Gastrocnemius medialis (tissue), 4 donors: ENCODE measurements at regions not wholly inside any gene's neighbourhood (a gene's known extent, or its start where the extent isn't known, plus 50 kb on each side); places are given as distances from the start of the nearest gene placed in this dataset.

Source experiments
- ATAC-seq, 2 donors: fragments of 150-250 bp; one replicate each; pipeline ENCODE4 v1.9.1; 2016
- DNase-seq, 2 donors: peaks; one replicate each; pipeline ENCODE4 v3.0.0-alpha.2; 2019
- H3K27ac ChIP-seq, 4 donors: fragments of 200-600 bp; sonication (generic); 1 replicate in 1 of 4; 2 replicates in 3 of 4; pipeline ENCODE4 v1.5.1; 2016 to 2018; ENCODE audit warnings: mild to moderate bottlenecking in 2 of 4, moderate library complexity in 1 of 4
- H3K27me3 ChIP-seq, 3 donors: fragments of 200-600 bp; sonication (generic) in 2 of 3; 1 replicate in 1 of 3; 2 replicates in 2 of 3; pipeline versions ENCODE4 v1.5.1 to v1.6.0; 2016 to 2019; ENCODE audit warnings: mild to moderate bottlenecking in 1 of 3, moderate library complexity in 1 of 3
- H3K36me3 ChIP-seq, 2 donors: fragments of 200-600 bp; sonication (generic) in 1 of 2; one replicate each; pipeline ENCODE4 v1.5.1; 2017 to 2018
- H3K4me1 ChIP-seq, 2 donors: fragments of 200-600 bp; sonication (generic) in 1 of 2; one replicate each; pipeline ENCODE4 v1.5.1; 2016 to 2017; ENCODE audit warnings: mild to moderate bottlenecking in 2 of 2
- H3K4me3 ChIP-seq, 4 donors: fragments of 200-600 bp; sonication (generic) in 3 of 4; 1 replicate in 1 of 4; 2 replicates in 3 of 4; pipeline ENCODE4 v1.5.1; 2016 to 2019; ENCODE audit warnings: mild to moderate bottlenecking in 2 of 4
- H3K9me3 ChIP-seq, 3 donors: fragments of 200-600 bp; sonication (generic) in 2 of 3; 1 replicate in 1 of 3; 2 replicates in 2 of 3; pipeline ENCODE4 v1.5.1; 2016 to 2019
- CTCF ChIP-seq, 5 experiments: fragments of 450-650 bp in 3 of 5; fragments of 200-600 bp in 2 of 5; sonication (generic) in 2 of 5; IDR thresholded peaks in 4 of 5; conservative IDR thresholded peaks in 1 of 5; 1 replicate in 4 of 5; 2 replicates in 1 of 5; pipeline ENCODE4 v1.5.1; 2016 to 2019; ENCODE audit warnings: antibody characterized with exemption in 5 of 5, mild to moderate bottlenecking in 3 of 5, moderate library complexity in 3 of 5
- POLR2A ChIP-seq, 2 donors: fragments of 450-650 bp; IDR thresholded peaks; one replicate each; pipeline ENCODE4 v1.6.1; 2017; ENCODE audit warnings: antibody characterized with exemption in 2 of 2, mild to moderate bottlenecking in 2 of 2, moderate library complexity in 2 of 2
- in situ Hi-C, 4 donors: fragments of 200-750 bp; cut with MboI; loops; one replicate each; pipeline versions ENCODE4 v1.15.0 to v1.8.0; 2017; ENCODE audit warnings: low sequenced_read_pairs in 4 of 4
- intact Hi-C: fragments of 100-400 bp; cut with DNase I; formaldehyde crosslinking; loops from one replicate; pipeline ENCODE4 v1.15.1; 2023; ENCODE audit warnings: low total_unique reads

- no peak for TF ChIP-seq POLR2A (IDR thresholded peaks at IDR 0.05)
- no peak for TF ChIP-seq CTCF (IDR thresholded peaks at IDR 0.05 in 4 of 5, conservative IDR thresholded peaks at IDR 0.05 in 1 of 5)
- Histone ChIP-seq H3K27me3 (no peaks in the 10 kb centered on the region), H3K27ac (no peak overlapping the region), H3K4me3 (no peak overlapping the region), H3K36me3 (no peaks in the 10 kb centered on the region), H3K4me1 (peaks cover 0 to under 1% of the 10 kb centered on the region in 2 donors), H3K9me3 (no peaks in the 10 kb centered on the region)
- no peak for DNase-seq
- intact Hi-C loops (no loop called here), in situ Hi-C loops (no loop called here)
- ATAC-seq = no peak
Observed at GRCh38 chr6:54770328-54770727, 76.2 kb upstream of the FAM83B start.

- in situ Hi-C loops = no loop called here
- no peak for DNase-seq
Observed at GRCh38 chr6:54771968-54772367, 74.6 kb upstream of the FAM83B start.

GRCh38 chr6:54772610-54773009 is 74.0 kb upstream of the FAM83B start:
- intact Hi-C loops = no loop called here
- in situ Hi-C loops = no loop called here
- Histone ChIP-seq H3K9me3 (no peaks in the 10 kb centered on the region), H3K27ac (no peak overlapping the region), H3K4me1 (peaks cover 0 to 3% of the 10 kb centered on the region in 2 donors), H3K27me3 (no peaks in the 10 kb centered on the region), H3K4me3 (no peak overlapping the region), H3K36me3 (no peaks in the 10 kb centered on the region)
- TF ChIP-seq POLR2A (IDR thresholded peaks at IDR 0.05) (no peak), CTCF (IDR thresholded peaks at IDR 0.05 in 4 of 5, conservative IDR thresholded peaks at IDR 0.05 in 1 of 5) (no peak)
- ATAC-seq (no peak), DNase-seq (no peak)

More at GRCh38 chr6:54771968-54772367, 74.6 kb upstream of the FAM83B start:
- peaks cover 0 to 3% of the 10 kb centered on the region in 2 donors for H3K4me1 ChIP-seq
- intact Hi-C loops = no loop called here
- no peak overlapping the region for H3K27ac ChIP-seq
- ATAC-seq = no peak
- TF ChIP-seq CTCF (IDR thresholded peaks at IDR 0.05 in 4 of 5, conservative IDR thresholded peaks at IDR 0.05 in 1 of 5) (no peak), POLR2A (IDR thresholded peaks at IDR 0.05) (no peak)
- no peaks in the 10 kb centered on the region for H3K27me3 ChIP-seq
- no peaks in the 10 kb centered on the region for H3K9me3 ChIP-seq
- no peaks in the 10 kb centered on the region for H3K36me3 ChIP-seq
- H3K4me3 ChIP-seq = no peak overlapping the region

- H3K36me3 ChIP-seq = no peaks in the 10 kb centered on the region
- H3K9me3 ChIP-seq = no peaks in the 10 kb centered on the region
- H3K4me3 ChIP-seq = no peak overlapping the region
- in situ Hi-C loops = no loop called here
- DNase-seq (no peak), ATAC-seq (no peak)
- H3K4me1 ChIP-seq = peaks cover 0 to 3% of the 10 kb centered on the region in 2 donors
- H3K27me3 ChIP-seq = no peaks in the 10 kb centered on the region
- intact Hi-C loops = no loop called here
- H3K27ac ChIP-seq = no peak overlapping the region
- TF ChIP-seq CTCF (IDR thresholded peaks at IDR 0.05 in 4 of 5, conservative IDR thresholded peaks at IDR 0.05 in 1 of 5) (no peak), POLR2A (IDR thresholded peaks at IDR 0.05) (no peak)
Observed at GRCh38 chr6:54775576-54775975, 71.0 kb upstream of the FAM83B start.

GRCh38 chr6:54776891-54777290 is 69.7 kb upstream of the FAM83B start:
- Histone ChIP-seq H3K4me1 (peaks cover 0 to 3% of the 10 kb centered on the region in 2 donors), H3K27ac (no peak overlapping the region), H3K36me3 (no peaks in the 10 kb centered on the region), H3K27me3 (no peaks in the 10 kb centered on the region), H3K9me3 (no peaks in the 10 kb centered on the region), H3K4me3 (no peak overlapping the region)
- intact Hi-C loops = no loop called here
- DNase-seq = no peak
- in situ Hi-C loops = no loop called here
- no peak for TF ChIP-seq POLR2A (IDR thresholded peaks at IDR 0.05)
- no peak for ATAC-seq
